ENCODE measurements at regions not wholly inside any gene's neighbourhood (a gene's known extent, or its start where the extent isn't known, plus 50 kb on each side); places are given as distances from the start of the nearest gene placed in this dataset.

DNA sequence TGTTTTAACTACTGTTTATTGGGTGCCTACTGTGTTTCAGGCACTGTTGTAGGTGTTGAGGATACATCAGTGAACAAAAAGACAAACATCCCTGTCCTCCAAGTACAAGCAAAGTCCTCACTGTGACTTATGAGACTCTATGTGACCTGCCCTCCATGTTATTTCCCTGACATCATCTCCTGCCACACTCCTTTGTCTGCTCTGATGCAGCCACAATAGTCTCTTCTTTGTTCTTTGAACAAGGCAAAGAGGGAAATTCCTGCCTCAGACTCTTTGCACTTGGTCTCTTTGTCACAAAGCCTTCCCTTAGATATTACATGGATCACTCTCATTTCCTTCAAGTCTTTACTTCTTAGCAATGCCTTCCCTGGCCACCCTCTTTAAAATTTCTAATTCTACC lies 240.1 kb upstream of the SRRM4 start:
- peaks cover 5% of the 10 kb centered on the region; the same call in 1 of the 2 replicates for H3K4me1 ChIP-seq (ENCODE audit: insufficient read depth, low read length)
- H3K9me3 ChIP-seq (ENCODE audit: insufficient read depth, low read depth, low read length): no peaks in the 10 kb centered on the region
- no peaks in the 10 kb centered on the region for H3K36me3 ChIP-seq (ENCODE audit: insufficient read depth, low read length)
- no peaks in the 10 kb centered on the region for H3K27me3 ChIP-seq (ENCODE audit: insufficient read depth, low read length)
- H3K4me3 ChIP-seq (ENCODE audit: low read length): no peak overlapping the region
- no peak overlapping the region for H3K27ac ChIP-seq (ENCODE audit: low read depth, low read length)
- no peak overlapping the region for H3K9ac ChIP-seq (ENCODE audit: low read depth, low read length)

DNA sequence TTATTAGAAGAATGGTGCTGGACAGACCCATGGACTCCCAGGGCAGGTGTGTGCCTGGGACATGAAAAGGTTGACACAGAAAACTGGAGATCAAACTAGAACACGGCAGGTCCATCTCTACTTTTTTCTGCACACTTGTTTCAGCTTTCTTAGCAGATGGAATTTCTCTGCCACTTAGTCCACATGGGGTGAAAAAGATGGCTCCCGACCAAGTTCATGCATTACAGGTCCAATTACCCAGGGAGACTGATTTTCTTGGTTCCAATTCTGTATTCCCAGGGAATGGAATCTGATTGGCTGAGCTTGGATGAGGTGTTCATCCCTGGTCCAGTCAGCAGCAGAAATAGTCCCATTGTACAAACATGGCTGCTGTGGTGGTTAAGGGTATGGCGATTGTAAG lies 238.9 kb upstream of the SRRM4 start:
- H3K9me3 ChIP-seq (ENCODE audit: insufficient read depth, low read depth, low read length): no peaks in the 10 kb centered on the region
- H3K4me3 ChIP-seq (ENCODE audit: low read length): no peak overlapping the region
- no peak overlapping the region for H3K27ac ChIP-seq (ENCODE audit: low read depth, low read length)
- H3K36me3 ChIP-seq (ENCODE audit: insufficient read depth, low read length): no peaks in the 10 kb centered on the region
- WGBS: 94% methylated on average over 3 of the region's 3 CpGs
- no peaks in the 10 kb centered on the region for H3K27me3 ChIP-seq (ENCODE audit: insufficient read depth, low read length)
- H3K4me1 ChIP-seq (ENCODE audit: insufficient read depth, low read length): peaks cover 5% of the 10 kb centered on the region; the same call in 1 of the 2 replicates
- no peak overlapping the region for H3K9ac ChIP-seq (ENCODE audit: low read depth, low read length)

DNA sequence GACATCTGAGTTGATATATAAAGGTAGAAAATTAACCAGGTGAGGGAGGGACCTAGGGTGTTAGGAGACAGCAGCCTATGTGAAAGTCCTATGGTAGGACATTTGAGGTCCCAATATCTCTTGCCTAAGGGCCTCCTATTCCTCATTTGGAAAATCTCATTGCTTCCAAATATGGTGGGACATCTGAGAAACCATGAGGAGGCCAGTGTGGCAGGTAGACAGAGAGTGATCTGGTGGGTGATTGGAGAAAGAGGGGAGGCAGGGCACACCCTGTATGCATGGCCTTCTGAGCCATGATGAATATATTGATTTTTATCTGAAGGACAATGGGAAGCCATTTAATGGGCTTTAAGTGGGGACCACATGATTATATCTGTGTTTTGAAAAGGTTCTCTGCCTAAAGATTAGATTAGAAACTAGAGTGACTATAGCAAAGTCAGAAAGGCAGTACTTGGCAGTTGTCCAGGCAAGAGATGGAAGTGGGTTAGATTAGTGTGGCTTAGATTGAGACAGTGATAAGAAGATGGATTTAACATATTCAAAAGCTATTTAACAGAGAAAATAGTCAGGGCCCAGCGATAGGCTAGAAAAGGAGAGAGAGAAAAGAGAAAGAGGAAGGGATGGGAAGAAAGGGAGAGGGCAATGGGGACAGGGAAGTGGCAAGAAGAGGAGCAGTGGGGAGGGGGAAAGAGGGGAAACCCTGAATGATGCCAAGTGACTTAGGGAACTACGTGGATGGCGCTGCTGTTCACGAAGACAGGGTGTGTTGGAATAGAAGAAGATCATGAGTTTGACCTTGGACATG lies 237.2 kb upstream of the SRRM4 start:
- no peaks in the 10 kb centered on the region for H3K36me3 ChIP-seq (ENCODE audit: insufficient read depth, low read length)
- WGBS: 95% methylated on average over 4 of the region's 4 CpGs
- no peak overlapping the region for H3K9ac ChIP-seq (ENCODE audit: low read depth, low read length)
- H3K27me3 ChIP-seq (ENCODE audit: insufficient read depth, low read length): no peaks in the 10 kb centered on the region
- H3K27ac ChIP-seq (ENCODE audit: low read depth, low read length): no peak overlapping the region
- peaks cover 5% of the 10 kb centered on the region; the same call in 1 of the 2 replicates for H3K4me1 ChIP-seq (ENCODE audit: insufficient read depth, low read length)
- no peak overlapping the region for H3K4me3 ChIP-seq (ENCODE audit: low read length)
- H3K9me3 ChIP-seq (ENCODE audit: insufficient read depth, low read depth, low read length): no peaks in the 10 kb centered on the region

DNA sequence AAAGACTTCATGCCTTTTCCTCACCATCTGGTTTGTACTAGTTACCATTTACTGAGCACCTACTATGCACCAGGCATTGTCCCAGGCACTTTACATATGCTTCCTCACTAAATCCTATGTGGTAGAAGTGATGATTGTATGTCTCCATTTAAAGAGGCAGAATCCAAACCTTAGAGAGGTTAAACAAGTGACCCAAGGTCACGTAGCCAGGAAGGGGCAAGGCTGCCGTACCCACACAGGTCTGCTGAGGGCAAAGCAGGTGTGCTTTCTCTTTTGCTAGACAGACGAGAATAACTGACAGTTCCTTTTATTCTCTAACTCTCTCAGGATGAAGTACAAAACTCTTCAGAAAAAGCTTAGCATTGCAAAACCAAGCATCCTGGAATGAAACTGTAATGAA lies 235.2 kb upstream of the SRRM4 start:
- no peaks in the 10 kb centered on the region for H3K9me3 ChIP-seq (ENCODE audit: insufficient read depth, low read depth, low read length)
- no peak overlapping the region for H3K27ac ChIP-seq (ENCODE audit: low read depth, low read length)
- 90% methylated on average over 3 of the region's 3 CpGs for WGBS
- H3K4me1 ChIP-seq (ENCODE audit: insufficient read depth, low read length): peaks cover 15% of the 10 kb centered on the region; the same call in 1 of the 2 replicates
- H3K27me3 ChIP-seq (ENCODE audit: insufficient read depth, low read length): no peaks in the 10 kb centered on the region
- no peaks in the 10 kb centered on the region for H3K36me3 ChIP-seq (ENCODE audit: insufficient read depth, low read length)
- no peak overlapping the region for H3K9ac ChIP-seq (ENCODE audit: low read depth, low read length)
- no peak overlapping the region for H3K4me3 ChIP-seq (ENCODE audit: low read length)

DNA sequence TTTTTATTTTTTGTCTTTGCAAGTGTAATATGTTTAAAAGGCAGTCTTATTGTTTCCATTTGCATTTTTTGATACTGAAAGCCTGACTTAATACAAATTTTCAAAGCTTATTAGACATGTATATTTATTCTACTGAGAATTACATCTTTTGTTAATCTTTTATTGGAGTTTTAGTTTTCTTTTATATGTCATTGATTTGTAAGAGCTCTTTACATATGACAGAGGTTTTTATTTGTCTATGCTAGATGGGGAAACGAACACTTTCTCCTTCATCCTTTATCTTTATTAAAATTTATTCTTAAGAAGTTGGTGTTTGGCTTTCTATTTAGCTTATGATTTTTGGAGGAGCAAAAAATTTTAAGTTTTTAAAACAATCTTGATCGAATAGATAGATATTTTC lies 234.4 kb upstream of the SRRM4 start:
- 88% methylated on average over 1 of the region's 2 CpGs for WGBS
- Histone ChIP-seq H3K27me3 (ENCODE audit: insufficient read depth, low read length) (no peaks in the 10 kb centered on the region), H3K4me1 (ENCODE audit: insufficient read depth, low read length) (peaks cover 10% of the 10 kb centered on the region; the same call in 1 of the 2 replicates), H3K36me3 (ENCODE audit: insufficient read depth, low read length) (no peaks in the 10 kb centered on the region), H3K9ac (ENCODE audit: low read depth, low read length) (no peak overlapping the region), H3K9me3 (ENCODE audit: insufficient read depth, low read depth, low read length) (no peaks in the 10 kb centered on the region), H3K27ac (ENCODE audit: low read depth, low read length) (no peak overlapping the region), H3K4me3 (ENCODE audit: low read length) (no peak overlapping the region)

DNA sequence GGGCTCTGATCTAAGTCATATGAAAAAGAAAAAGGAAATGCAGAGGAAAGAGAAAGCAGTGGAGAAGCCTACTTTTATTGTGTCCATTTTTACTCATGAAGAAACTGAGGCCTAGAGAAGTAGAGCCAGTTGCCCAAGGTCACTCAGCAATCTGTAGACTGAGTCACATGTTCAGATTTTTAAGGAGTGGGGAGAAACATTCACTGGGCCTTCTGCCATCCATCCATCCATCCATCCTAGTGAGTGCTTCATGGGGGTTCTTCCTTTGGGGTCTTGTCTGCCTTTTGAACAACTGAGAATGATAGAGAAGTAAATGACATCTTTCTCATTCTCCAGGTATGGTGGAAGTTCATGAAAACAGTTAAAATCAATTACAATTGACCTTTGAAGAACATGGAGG lies 233.6 kb upstream of the SRRM4 start:
- no peaks in the 10 kb centered on the region for H3K27me3 ChIP-seq (ENCODE audit: insufficient read depth, low read length)
- H3K4me3 ChIP-seq (ENCODE audit: low read length): no peak overlapping the region
- H3K4me1 ChIP-seq (ENCODE audit: insufficient read depth, low read length): peaks cover 10% of the 10 kb centered on the region; the same call in 1 of the 2 replicates
- H3K27ac ChIP-seq (ENCODE audit: low read depth, low read length): no peak overlapping the region
- H3K36me3 ChIP-seq (ENCODE audit: insufficient read depth, low read length): no peaks in the 10 kb centered on the region
- H3K9me3 ChIP-seq (ENCODE audit: insufficient read depth, low read depth, low read length): no peaks in the 10 kb centered on the region
- no peak overlapping the region for H3K9ac ChIP-seq (ENCODE audit: low read depth, low read length)

DNA sequence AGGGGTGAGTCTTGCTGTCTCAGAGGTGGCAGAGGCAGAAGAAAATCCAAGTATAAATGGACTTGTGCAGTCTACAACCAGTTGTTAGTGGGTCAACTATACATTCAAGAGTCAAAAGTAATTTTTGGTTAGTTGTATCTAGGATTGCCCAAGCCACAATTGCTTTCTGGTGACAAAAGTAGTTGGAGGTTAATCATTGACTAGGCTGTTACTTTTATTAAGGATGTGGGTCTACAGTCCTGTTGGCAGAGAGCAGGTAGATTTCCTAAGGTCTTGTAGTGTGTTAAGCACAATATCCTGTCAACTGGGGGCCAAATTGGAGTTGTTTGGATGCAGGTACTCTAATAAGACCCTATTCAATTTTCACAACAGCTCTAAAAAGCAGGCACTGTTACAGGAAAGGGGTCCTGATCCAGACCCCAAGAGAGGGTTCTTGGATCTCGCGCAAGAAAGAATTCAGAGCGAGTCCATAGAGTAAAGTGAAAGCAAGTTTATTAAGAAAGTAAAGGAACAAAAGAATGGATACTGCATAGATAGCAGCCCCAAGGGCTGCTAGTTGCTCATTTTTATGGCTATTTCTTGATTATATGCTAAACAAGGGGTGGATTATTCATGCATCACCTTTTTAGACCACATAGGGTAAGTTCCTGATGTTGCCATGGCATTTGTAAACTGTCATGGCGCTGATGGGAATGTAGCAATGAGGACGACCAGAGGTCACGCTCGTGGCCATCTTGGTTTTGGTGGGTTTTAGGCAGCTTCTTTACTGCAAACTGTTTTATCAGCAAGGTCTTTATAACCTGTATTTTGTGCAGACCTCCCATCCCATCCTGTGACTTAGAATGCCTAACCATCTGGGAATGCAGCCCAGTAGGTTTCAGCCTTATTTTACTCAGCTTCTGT lies 232.6 kb upstream of the SRRM4 start:
- Histone ChIP-seq H3K4me1 (ENCODE audit: insufficient read depth, low read length) (peaks cover 10% of the 10 kb centered on the region; the same call in 1 of the 2 replicates), H3K4me3 (ENCODE audit: low read length) (no peak overlapping the region), H3K27ac (ENCODE audit: low read depth, low read length) (no peak overlapping the region), H3K27me3 (ENCODE audit: insufficient read depth, low read length) (no peaks in the 10 kb centered on the region), H3K36me3 (ENCODE audit: insufficient read depth, low read length) (no peaks in the 10 kb centered on the region), H3K9ac (ENCODE audit: low read depth, low read length) (no peak overlapping the region), H3K9me3 (ENCODE audit: insufficient read depth, low read depth, low read length) (no peaks in the 10 kb centered on the region)
- 95% methylated on average over 7 of the region's 7 CpGs for WGBS

DNA sequence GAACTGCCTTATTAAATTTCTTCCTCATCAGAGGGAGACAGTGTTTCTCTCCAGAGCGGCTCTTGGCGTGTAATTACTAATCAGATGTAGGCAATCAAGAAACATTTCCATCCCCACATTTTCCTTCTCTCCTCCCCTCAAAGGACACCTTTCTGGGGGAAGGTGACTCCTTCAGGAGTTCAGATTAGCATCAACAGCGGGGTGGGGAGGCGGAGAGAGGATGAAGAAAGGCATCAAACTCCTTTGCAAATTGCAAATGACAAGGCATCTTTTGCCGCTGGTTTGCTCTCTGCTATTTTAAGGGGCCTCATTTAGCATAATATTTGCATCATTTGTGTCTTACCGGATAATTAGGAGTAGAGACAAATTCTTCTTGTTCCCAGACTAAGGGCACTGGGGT lies 231.7 kb upstream of the SRRM4 start:
- peaks cover 10% of the 10 kb centered on the region; the same call in 1 of the 2 replicates for H3K4me1 ChIP-seq (ENCODE audit: insufficient read depth, low read length)
- no peaks in the 10 kb centered on the region for H3K27me3 ChIP-seq (ENCODE audit: insufficient read depth, low read length)
- no peaks in the 10 kb centered on the region for H3K9me3 ChIP-seq (ENCODE audit: insufficient read depth, low read depth, low read length)
- H3K4me3 ChIP-seq (ENCODE audit: low read length): no peak overlapping the region
- H3K27ac ChIP-seq (ENCODE audit: low read depth, low read length): no peak overlapping the region
- no peak overlapping the region for H3K9ac ChIP-seq (ENCODE audit: low read depth, low read length)
- 74% methylated on average over 6 of the region's 6 CpGs for WGBS
- no peaks in the 10 kb centered on the region for H3K36me3 ChIP-seq (ENCODE audit: insufficient read depth, low read length)

DNA sequence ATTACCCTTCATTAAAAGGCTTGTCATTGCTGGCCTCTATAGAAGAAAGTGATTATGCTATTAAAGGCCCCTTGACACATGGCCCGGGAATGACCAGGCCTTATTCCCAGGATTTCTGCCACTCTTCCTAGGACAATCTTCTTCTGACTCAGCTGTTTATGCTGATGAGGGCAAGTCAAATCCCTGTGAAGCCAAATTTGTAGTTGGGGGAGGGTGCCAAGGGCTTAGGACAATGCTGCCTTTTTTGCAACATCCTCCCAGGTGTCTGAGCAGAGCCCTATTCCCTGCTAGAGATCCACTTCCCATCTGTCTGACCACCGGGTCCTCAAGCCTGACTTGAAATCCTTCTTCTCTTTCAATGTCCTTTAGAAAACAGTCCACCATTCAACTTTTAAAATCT lies 230.7 kb upstream of the SRRM4 start:
- no peaks in the 10 kb centered on the region for H3K9me3 ChIP-seq (ENCODE audit: insufficient read depth, low read depth, low read length)
- WGBS: 69% methylated on average over 2 of the region's 2 CpGs
- H3K9ac ChIP-seq (ENCODE audit: low read depth, low read length): no peak overlapping the region
- H3K36me3 ChIP-seq (ENCODE audit: insufficient read depth, low read length): no peaks in the 10 kb centered on the region
- H3K4me3 ChIP-seq (ENCODE audit: low read length): no peak overlapping the region
- H3K4me1 ChIP-seq (ENCODE audit: insufficient read depth, low read length): peaks cover 10% of the 10 kb centered on the region; the same call in 1 of the 2 replicates
- H3K27ac ChIP-seq (ENCODE audit: low read depth, low read length): no peak overlapping the region
- H3K27me3 ChIP-seq (ENCODE audit: insufficient read depth, low read length): no peaks in the 10 kb centered on the region

DNA sequence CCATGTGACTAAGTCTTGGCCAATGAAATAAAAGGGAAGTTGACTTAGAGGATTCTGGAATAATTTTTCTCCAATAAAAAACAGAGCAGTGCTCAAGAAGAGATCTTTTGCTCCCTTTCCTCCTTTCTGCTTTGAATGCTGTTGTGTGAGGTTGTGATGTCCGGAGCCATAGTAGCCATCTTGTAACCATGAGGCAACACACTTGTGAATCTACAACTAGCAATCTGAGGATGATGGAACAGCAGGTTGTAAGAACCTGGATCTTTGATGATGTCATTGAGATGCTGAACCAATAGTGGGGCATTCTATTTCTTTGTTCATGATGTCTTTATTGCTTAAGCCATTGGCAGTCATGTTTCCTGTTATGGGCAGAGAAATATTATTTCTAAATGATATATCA lies 230.0 kb upstream of the SRRM4 start:
- H3K27ac ChIP-seq (ENCODE audit: low read depth, low read length): no peak overlapping the region
- no peaks in the 10 kb centered on the region for H3K36me3 ChIP-seq (ENCODE audit: insufficient read depth, low read length)
- no peaks in the 10 kb centered on the region for H3K9me3 ChIP-seq (ENCODE audit: insufficient read depth, low read depth, low read length)
- no peaks in the 10 kb centered on the region for H3K27me3 ChIP-seq (ENCODE audit: insufficient read depth, low read length)
- 100% methylated on average over 1 of the region's 1 CpG for WGBS
- H3K4me1 ChIP-seq (ENCODE audit: insufficient read depth, low read length): peaks cover 10% of the 10 kb centered on the region; the same call in 1 of the 2 replicates
- H3K9ac ChIP-seq (ENCODE audit: low read depth, low read length): no peak overlapping the region
- H3K4me3 ChIP-seq (ENCODE audit: low read length): no peak overlapping the region

DNA sequence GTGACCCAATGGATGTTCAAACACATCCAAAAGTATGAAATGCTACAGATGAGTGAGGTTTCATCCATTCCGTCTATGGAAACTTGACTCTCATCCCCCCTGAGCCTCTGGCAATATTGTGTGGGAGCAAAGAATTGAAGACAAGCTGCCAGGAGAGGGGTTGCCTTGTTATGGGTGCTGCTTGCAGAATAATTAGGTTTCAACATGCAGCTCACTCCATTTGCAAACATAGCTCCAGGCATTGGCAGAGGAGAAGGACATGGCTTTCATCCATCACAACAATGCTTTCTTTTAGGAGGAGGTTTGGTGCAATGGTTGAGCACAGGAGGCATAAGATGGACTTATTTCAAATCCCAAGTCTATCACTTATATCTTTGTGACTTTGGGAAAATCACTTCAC lies 220.7 kb upstream of the SRRM4 start:
- Histone ChIP-seq H3K4me1 (ENCODE audit: insufficient read depth, low read length) (no peaks in the 10 kb centered on the region), H3K27ac (ENCODE audit: low read depth, low read length) (no peak overlapping the region), H3K4me3 (ENCODE audit: low read length) (no peak overlapping the region), H3K9ac (ENCODE audit: low read depth, low read length) (no peak overlapping the region), H3K27me3 (ENCODE audit: insufficient read depth, low read length) (no peaks in the 10 kb centered on the region), H3K9me3 (ENCODE audit: insufficient read depth, low read depth, low read length) (no peaks in the 10 kb centered on the region), H3K36me3 (ENCODE audit: insufficient read depth, low read length) (no peaks in the 10 kb centered on the region)
- WGBS: 92% methylated on average over 1 of the region's 1 CpG
